CD4-positive, alpha-beta T cell treated with Interleukin-4 for 1 hour (primary cell): ENCODE measurements at regions not wholly inside any gene's neighbourhood (a gene's known extent, or its start where the extent isn't known, plus 50 kb on each side); places are given as distances from the start of the nearest gene placed in this dataset.
A peak's percentile ranks its signal among the peaks of the same experiment; 100 is the strongest.

Source experiments
- DNase-seq, 2 donors: peaks; one replicate each; pipeline ENCODE4 v3.0.0-alpha.2; 2020 to 2022

- no peak for DNase-seq
Measured at GRCh38 chr11:134639586-134640330, 227.7 kb upstream of the B3GAT1 start.

GRCh38 chr11:134638796-134639430, 226.9 kb upstream of the B3GAT1 start:
- DNase-seq = no peak

GRCh38 chr11:134637091-134638015, 225.3 kb upstream of the B3GAT1 start:
- no peak for DNase-seq

- no peak for DNase-seq
Measured at GRCh38 chr11:134636071-134636470, 224.0 kb upstream of the B3GAT1 start.

GRCh38 chr11:134634897-134635831, 223.1 kb upstream of the B3GAT1 start:
- DNase-seq = no peak

- DNase-seq = no peak
Measured at GRCh38 chr11:134633276-134633675, 221.2 kb upstream of the B3GAT1 start.

GRCh38 chr11:134632347-134633119, 220.5 kb upstream of the B3GAT1 start:
- peak in 1 of 2 donors; percentile 7 for DNase-seq

GRCh38 chr11:134630861-134631260, 218.8 kb upstream of the B3GAT1 start:
- no peak for DNase-seq

- no peak for DNase-seq
Measured at GRCh38 chr11:134628426-134628825, 216.4 kb upstream of the B3GAT1 start.

- DNase-seq = no peak
Measured at GRCh38 chr11:134626032-134626431, 214.0 kb upstream of the B3GAT1 start.

- no peak for DNase-seq
Measured at GRCh38 chr11:134625631-134626030, 213.6 kb upstream of the B3GAT1 start.

GRCh38 chr11:134625151-134625550, 213.1 kb upstream of the B3GAT1 start:
- DNase-seq = no peak

GRCh38 chr11:134624166-134624920, 212.3 kb upstream of the B3GAT1 start:
- no peak for DNase-seq

- no peak for DNase-seq
Measured at GRCh38 chr11:134623711-134624110, 211.7 kb upstream of the B3GAT1 start.

GRCh38 chr11:134622458-134622857, 210.4 kb upstream of the B3GAT1 start:
- DNase-seq = no peak

GRCh38 chr11:134617360-134617759, 205.3 kb upstream of the B3GAT1 start:
- no peak for DNase-seq

- DNase-seq = no peak
Measured at GRCh38 chr11:134616038-134616437, 204.0 kb upstream of the B3GAT1 start.

GRCh38 chr11:134615041-134615615, 203.1 kb upstream of the B3GAT1 start:
- no peak for DNase-seq

- DNase-seq = no peak
Measured at GRCh38 chr11:134614141-134614540, 202.1 kb upstream of the B3GAT1 start.

GRCh38 chr11:134613646-134614045, 201.6 kb upstream of the B3GAT1 start:
- DNase-seq = no peak
